SK-N-SH treated with all-trans-retinoic acid at 6 μM for 48 hours (cell line): ENCODE measurements at regions not wholly inside any gene's neighbourhood (a gene's known extent, or its start where the extent isn't known, plus 50 kb on each side); places are given as distances from the start of the nearest gene placed in this dataset.

Experiments
- ATAC-seq: fragments of 200-7000 bp; cut with Tn5 transposase; 3 replicates; pipeline ENCODE4 v1.9.1; 2020; ENCODE audit warnings: mild to moderate bottlenecking, moderate library complexity
- ARNTL ChIP-seq: fragments of 450-650 bp; formaldehyde crosslinking; IDR thresholded peaks from 2 replicates; pipeline ENCODE4 v1.5.0; 2020; ENCODE audit warnings: low read depth, mild to moderate bottlenecking, moderate library complexity, borderline replicate concordance
- BACH2 ChIP-seq: fragments of 250-450 bp; sonication (Bioruptor Pico); IDR thresholded peaks from 2 replicates; pipeline ENCODE4 v1.9.0; 2021; ENCODE audit warnings: mild to moderate bottlenecking, borderline replicate concordance
- CSDC2 ChIP-seq: fragments of 250-450 bp; sonication (Bioruptor Pico); IDR thresholded peaks from 2 replicates; pipeline ENCODE4 v1.5.0; 2020; ENCODE audit warnings: mild to moderate bottlenecking, moderate library complexity
- GLIS3 ChIP-seq: fragments of 250-450 bp; sonication (Bioruptor Pico); IDR thresholded peaks from 2 replicates; pipeline ENCODE4 v1.5.0; 2020; ENCODE audit warnings: mild to moderate bottlenecking, moderate library complexity
- ISL1 ChIP-seq: fragments of 250-450 bp; sonication (Bioruptor Pico); IDR thresholded peaks from 2 replicates; pipeline ENCODE4 v2.1.2; 2022; ENCODE audit warnings: mild to moderate bottlenecking, moderate library complexity
- OSR1 ChIP-seq: fragments of 250-450 bp; sonication (Bioruptor Pico); IDR thresholded peaks from 2 replicates; pipeline ENCODE4 v1.8.0; 2022; ENCODE audit warnings: moderate library complexity, mild to moderate bottlenecking, inconsistent platforms
- PPARA ChIP-seq: fragments of 250-450 bp; sonication (Bioruptor Pico); IDR thresholded peaks from 2 replicates; pipeline ENCODE4 v1.5.0; 2020; ENCODE audit warnings: mild to moderate bottlenecking, borderline replicate concordance
- RARB ChIP-seq: fragments of 250-450 bp; sonication (Bioruptor Pico); IDR thresholded peaks from 2 replicates; pipeline ENCODE4 v1.8.0; 2021; ENCODE audit warnings: mild to moderate bottlenecking, moderate library complexity
- SNAI2 ChIP-seq: fragments of 250-450 bp; sonication (Bioruptor Pico); IDR thresholded peaks from 2 replicates; pipeline ENCODE4 v1.5.0; 2020; ENCODE audit warnings: mild to moderate bottlenecking, moderate library complexity
- TCF4 ChIP-seq: fragments of 250-450 bp; sonication (Bioruptor Pico); IDR thresholded peaks from 2 replicates; pipeline ENCODE4 v1.8.0; 2021; ENCODE audit warnings: mild to moderate bottlenecking, moderate library complexity, borderline replicate concordance
- TOX ChIP-seq: fragments of 250-450 bp; sonication (Bioruptor Pico); IDR thresholded peaks from 2 replicates; pipeline ENCODE4 v1.8.0; 2021; ENCODE audit warnings: mild to moderate bottlenecking, moderate library complexity, borderline replicate concordance
- ZC3H10 ChIP-seq: fragments of 250-450 bp; sonication (Bioruptor Pico); IDR thresholded peaks from 2 replicates; pipeline ENCODE4 v1.5.1; 2021; ENCODE audit warnings: mild to moderate bottlenecking, moderate library complexity
- ZFP30 ChIP-seq: fragments of 450-650 bp; formaldehyde crosslinking; IDR thresholded peaks from 2 replicates; pipeline ENCODE4 v1.5.0; 2022; ENCODE audit warnings: mild to moderate bottlenecking, moderate library complexity
- ZNF565 ChIP-seq: fragments of 450-650 bp; formaldehyde crosslinking; conservative IDR thresholded peaks from 2 replicates; pipeline ENCODE4 v1.5.0; 2020; ENCODE audit warnings: low read depth, mild to moderate bottlenecking, moderate library complexity
- ZNF70 ChIP-seq: fragments of 450-650 bp; formaldehyde crosslinking; IDR thresholded peaks from 2 replicates; pipeline ENCODE4 v1.5.0; 2020; ENCODE audit warnings: mild to moderate bottlenecking, moderate library complexity
- ZNF8 ChIP-seq: fragments of 450-650 bp; formaldehyde crosslinking; IDR thresholded peaks from 2 replicates; pipeline ENCODE4 v1.5.0; 2020; ENCODE audit warnings: mild to moderate bottlenecking, moderate library complexity
- TF ChIP-seq, protein P1 (sequence below): fragments of 250-450 bp; sonication (Bioruptor Pico); IDR thresholded peaks from 2 replicates; pipeline ENCODE4 v1.8.0; 2021; ENCODE audit warnings: low read depth, mild to moderate bottlenecking, moderate library complexity, borderline replicate concordance
- TF ChIP-seq, protein P2 (sequence below): fragments of 250-450 bp; sonication (Bioruptor Pico); IDR thresholded peaks from 2 replicates; pipeline ENCODE4 v1.5.1; 2021; ENCODE audit warnings: mild to moderate bottlenecking, moderate library complexity
- TF ChIP-seq, protein P3 (sequence below): fragments of 250-450 bp; sonication (Bioruptor Pico); IDR thresholded peaks from 2 replicates; pipeline ENCODE4 v1.5.0; 2020; ENCODE audit warnings: mild to moderate bottlenecking, moderate library complexity
- TF ChIP-seq, protein P4 (sequence below): fragments of 250-450 bp; sonication (Bioruptor Pico); IDR thresholded peaks from 2 replicates; pipeline ENCODE4 v1.5.1; 2020; ENCODE audit warnings: low read depth, mild to moderate bottlenecking, moderate library complexity

DNA sequence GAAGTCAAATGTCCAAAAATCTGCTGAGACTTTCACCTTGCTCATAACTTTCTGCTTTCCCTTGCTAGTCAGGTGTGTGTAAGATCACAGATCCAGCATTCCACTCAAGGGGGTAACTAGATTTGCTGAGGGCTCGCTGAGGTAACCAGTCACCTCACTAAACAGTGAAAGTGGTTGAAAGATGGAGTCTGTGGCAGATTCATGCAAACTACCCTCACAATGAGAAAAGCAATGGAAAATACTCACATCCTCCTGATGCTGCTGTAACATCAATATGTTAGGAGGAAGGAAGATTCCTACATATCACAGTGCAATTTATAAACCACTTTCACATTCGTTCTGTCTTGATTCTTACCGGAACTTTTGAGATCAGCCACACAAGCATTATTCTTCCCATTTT lies 174.3 kb upstream of the BCL6 start (continued):
- TF ChIP-seq, protein P1, sequence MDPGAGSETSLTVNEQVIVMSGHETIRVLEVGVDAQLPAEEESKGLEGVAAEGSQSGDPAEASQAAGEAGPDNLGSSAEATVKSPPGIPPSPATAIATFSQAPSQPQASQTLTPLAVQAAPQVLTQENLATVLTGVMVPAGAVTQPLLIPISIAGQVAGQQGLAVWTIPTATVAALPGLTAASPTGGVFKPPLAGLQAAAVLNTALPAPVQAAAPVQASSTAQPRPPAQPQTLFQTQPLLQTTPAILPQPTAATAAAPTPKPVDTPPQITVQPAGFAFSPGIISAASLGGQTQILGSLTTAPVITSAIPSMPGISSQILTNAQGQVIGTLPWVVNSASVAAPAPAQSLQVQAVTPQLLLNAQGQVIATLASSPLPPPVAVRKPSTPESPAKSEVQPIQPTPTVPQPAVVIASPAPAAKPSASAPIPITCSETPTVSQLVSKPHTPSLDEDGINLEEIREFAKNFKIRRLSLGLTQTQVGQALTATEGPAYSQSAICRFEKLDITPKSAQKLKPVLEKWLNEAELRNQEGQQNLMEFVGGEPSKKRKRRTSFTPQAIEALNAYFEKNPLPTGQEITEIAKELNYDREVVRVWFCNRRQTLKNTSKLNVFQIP (CRISPR knock-in tag): no peak
- TF ChIP-seq ISL1 (CRISPR knock-in tag): no peak

DNA sequence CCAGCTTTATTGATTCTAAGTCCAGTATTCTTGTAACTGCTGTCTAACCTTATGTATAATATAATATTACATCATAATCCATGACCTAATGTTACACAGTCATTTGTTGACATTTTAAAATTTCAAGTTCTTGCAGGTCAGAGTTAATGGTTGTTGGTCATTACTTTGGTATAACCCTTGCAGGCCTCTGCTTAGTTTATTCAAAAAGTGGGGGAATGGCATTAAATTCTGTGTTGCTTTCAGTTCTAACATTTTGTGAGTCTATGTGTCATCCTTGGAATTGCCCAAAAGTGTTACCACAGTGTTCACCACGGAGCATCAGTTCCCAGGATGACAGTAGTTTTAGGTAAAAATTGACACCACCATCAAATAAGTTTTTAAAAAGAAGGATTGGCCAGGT lies 174.8 kb upstream of the BCL6 start:
- no peak for ATAC-seq
- TF ChIP-seq, protein P2, sequence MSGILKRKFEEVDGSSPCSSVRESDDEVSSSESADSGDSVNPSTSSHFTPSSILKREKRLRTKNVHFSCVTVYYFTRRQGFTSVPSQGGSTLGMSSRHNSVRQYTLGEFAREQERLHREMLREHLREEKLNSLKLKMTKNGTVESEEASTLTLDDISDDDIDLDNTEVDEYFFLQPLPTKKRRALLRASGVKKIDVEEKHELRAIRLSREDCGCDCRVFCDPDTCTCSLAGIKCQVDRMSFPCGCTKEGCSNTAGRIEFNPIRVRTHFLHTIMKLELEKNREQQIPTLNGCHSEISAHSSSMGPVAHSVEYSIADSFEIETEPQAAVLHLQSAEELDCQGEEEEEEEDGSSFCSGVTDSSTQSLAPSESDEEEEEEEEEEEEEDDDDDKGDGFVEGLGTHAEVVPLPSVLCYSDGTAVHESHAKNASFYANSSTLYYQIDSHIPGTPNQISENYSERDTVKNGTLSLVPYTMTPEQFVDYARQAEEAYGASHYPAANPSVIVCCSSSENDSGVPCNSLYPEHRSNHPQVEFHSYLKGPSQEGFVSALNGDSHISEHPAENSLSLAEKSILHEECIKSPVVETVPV: no peak
- TF ChIP-seq ZNF565: no peak
- no peak for TF ChIP-seq SNAI2
- TF ChIP-seq, protein P1 (CRISPR knock-in tag): no peak
- TF ChIP-seq ZFP30 (CRISPR knock-in tag): no peak
- no peak for TF ChIP-seq CSDC2 (CRISPR knock-in tag)
- no peak for TF ChIP-seq ZNF70
- TF ChIP-seq ZNF8 (CRISPR knock-in tag): no peak
- TF ChIP-seq, protein P3, sequence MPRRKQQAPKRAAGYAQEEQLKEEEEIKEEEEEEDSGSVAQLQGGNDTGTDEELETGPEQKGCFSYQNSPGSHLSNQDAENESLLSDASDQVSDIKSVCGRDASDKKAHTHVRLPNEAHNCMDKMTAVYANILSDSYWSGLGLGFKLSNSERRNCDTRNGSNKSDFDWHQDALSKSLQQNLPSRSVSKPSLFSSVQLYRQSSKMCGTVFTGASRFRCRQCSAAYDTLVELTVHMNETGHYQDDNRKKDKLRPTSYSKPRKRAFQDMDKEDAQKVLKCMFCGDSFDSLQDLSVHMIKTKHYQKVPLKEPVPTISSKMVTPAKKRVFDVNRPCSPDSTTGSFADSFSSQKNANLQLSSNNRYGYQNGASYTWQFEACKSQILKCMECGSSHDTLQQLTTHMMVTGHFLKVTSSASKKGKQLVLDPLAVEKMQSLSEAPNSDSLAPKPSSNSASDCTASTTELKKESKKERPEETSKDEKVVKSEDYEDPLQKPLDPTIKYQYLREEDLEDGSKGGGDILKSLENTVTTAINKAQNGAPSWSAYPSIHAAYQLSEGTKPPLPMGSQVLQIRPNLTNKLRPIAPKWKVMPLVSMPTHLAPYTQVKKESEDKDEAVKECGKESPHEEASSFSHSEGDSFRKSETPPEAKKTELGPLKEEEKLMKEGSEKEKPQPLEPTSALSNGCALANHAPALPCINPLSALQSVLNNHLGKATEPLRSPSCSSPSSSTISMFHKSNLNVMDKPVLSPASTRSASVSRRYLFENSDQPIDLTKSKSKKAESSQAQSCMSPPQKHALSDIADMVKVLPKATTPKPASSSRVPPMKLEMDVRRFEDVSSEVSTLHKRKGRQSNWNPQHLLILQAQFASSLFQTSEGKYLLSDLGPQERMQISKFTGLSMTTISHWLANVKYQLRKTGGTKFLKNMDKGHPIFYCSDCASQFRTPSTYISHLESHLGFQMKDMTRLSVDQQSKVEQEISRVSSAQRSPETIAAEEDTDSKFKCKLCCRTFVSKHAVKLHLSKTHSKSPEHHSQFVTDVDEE (CRISPR knock-in tag): no peak
- no peak for TF ChIP-seq ISL1 (CRISPR knock-in tag)
- TF ChIP-seq OSR1 (CRISPR knock-in tag): no peak
- no peak for TF ChIP-seq RARB (CRISPR knock-in tag)
- no peak for TF ChIP-seq TCF4 (CRISPR knock-in tag)
- TF ChIP-seq GLIS3 (CRISPR knock-in tag): no peak
- TF ChIP-seq, protein P4, sequence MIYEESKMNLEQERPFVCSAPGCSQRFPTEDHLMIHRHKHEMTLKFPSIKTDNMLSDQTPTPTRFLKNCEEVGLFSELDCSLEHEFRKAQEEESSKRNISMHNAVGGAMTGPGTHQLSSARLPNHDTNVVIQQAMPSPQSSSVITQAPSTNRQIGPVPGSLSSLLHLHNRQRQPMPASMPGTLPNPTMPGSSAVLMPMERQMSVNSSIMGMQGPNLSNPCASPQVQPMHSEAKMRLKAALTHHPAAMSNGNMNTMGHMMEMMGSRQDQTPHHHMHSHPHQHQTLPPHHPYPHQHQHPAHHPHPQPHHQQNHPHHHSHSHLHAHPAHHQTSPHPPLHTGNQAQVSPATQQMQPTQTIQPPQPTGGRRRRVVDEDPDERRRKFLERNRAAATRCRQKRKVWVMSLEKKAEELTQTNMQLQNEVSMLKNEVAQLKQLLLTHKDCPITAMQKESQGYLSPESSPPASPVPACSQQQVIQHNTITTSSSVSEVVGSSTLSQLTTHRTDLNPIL (CRISPR knock-in tag): no peak
- TF ChIP-seq BACH2 (CRISPR knock-in tag): no peak
- TF ChIP-seq PPARA (CRISPR knock-in tag): no peak
- TF ChIP-seq ZC3H10 (CRISPR knock-in tag): no peak
- no peak for TF ChIP-seq TOX (CRISPR knock-in tag)

DNA sequence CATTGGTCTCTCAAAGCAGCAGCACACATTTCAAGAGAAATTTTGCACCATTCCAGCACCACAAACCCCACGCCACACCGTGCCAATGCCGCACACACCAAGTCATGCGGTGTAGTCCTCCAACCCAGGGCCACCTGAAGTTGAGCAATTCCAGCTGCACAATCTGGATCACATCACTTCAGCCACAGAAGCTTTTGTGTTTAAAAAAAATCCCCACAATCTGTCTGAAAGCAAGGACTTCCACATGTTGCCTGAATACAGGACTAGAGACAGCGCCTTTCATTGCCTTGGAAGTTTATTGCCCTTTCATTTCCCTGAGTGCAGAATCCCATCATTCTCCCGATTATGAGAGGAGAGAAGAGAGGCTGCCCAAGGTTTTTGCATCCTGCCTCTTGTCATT lies 175.6 kb upstream of the BCL6 start:
- ATAC-seq: peak; percentile 43; the same call in 2 of the 3 replicates
- TF ChIP-seq CSDC2 (CRISPR knock-in tag) (no peak), ARNTL (CRISPR knock-in tag) (no peak), OSR1 (CRISPR knock-in tag) (no peak), ZC3H10 (CRISPR knock-in tag) (no peak), SNAI2 (no peak), RARB (CRISPR knock-in tag) (no peak), GLIS3 (CRISPR knock-in tag) (no peak), ISL1 (CRISPR knock-in tag) (no peak), ZNF8 (CRISPR knock-in tag) (no peak), ZNF70 (no peak)
- TF ChIP-seq, protein P2: no peak
- TF ChIP-seq, protein P3 (CRISPR knock-in tag): no peak
- TF ChIP-seq, protein P1 (CRISPR knock-in tag): no peak
- TF ChIP-seq, protein P4 (CRISPR knock-in tag): no peak
